Endothelial cell of umbilical vein (primary cell): ENCODE measurements at regions not wholly inside any gene's neighbourhood (a gene's known extent, or its start where the extent isn't known, plus 50 kb on each side); places are given as distances from the start of the nearest gene placed in this dataset.

Source experiments
- BruUV-seq: library from RNA; stranded (reverse); fragments of 400-500 nt; replicated peaks from 2 replicates; lab custom pipeline; 2021; lab: Mats Ljungman, UMichigan
- CTCF ChIA-PET: fragments of 300-600, 350-600 bp; sonication (Branson Sonifier 250); formaldehyde crosslinking; loops from one replicate; lab custom pipeline; 2021; ENCODE audit warnings: antibody characterized with exemption, inconsistent platforms; lab: Charles Lee
- POLR2A ChIA-PET: fragments of 300-600, 350-600 bp; sonication (Branson Sonifier 250); formaldehyde crosslinking; loops from one replicate; lab custom pipeline; 2021; ENCODE audit warnings: antibody characterized with exemption, inconsistent platforms; lab: Charles Lee
- DNase-seq: peaks from one replicate; pipeline ENCODE4 v3.0.0-alpha.2; 2011; ENCODE audit warnings: low read depth, low spot score
- FAIRE-seq: peaks from 2 replicates; lab custom pipeline; 2011; peaks lifted over from hg19 to GRCh38; lab: Jason Lieb, UNC
- H2AFZ ChIP-seq: 2 replicates; pipeline ENCODE4 v1.6.0; 2012; ENCODE audit warnings: low read depth, low read length, control low read depth, inconsistent platforms
- H3K27ac ChIP-seq: 2 replicates; pipeline ENCODE4 v1.5.1; 2011; ENCODE audit warnings: low read depth, mild to moderate bottlenecking, control low read depth, low read length, moderate library complexity; ENCODE audit not compliant: insufficient read depth
- H3K27me3 ChIP-seq, 2 experiments: 2 replicates each; pipeline versions ENCODE4 v1.6.0 to v1.6.1; 2011; ENCODE audit warnings: low read length in 2 of 2, mixed read lengths in 1 of 2; ENCODE audit not compliant: control insufficient read depth in 2 of 2, insufficient read depth in 2 of 2
- H3K36me3 ChIP-seq, 2 experiments: 2 replicates in 1 of 2; 3 replicates in 1 of 2; pipeline ENCODE4 v1.5.1; 2011; ENCODE audit warnings: low read length in 2 of 2, mild to moderate bottlenecking in 1 of 2, moderate library complexity in 1 of 2; ENCODE audit not compliant: control insufficient read depth in 2 of 2, insufficient read depth in 2 of 2; ENCODE audit errors: extremely low read depth in 1 of 2
- H3K4me1 ChIP-seq: 3 replicates; pipeline ENCODE4 v1.5.1; 2011; ENCODE audit warnings: mild to moderate bottlenecking, low read length; ENCODE audit not compliant: control insufficient read depth, insufficient read depth; ENCODE audit errors: extremely low read depth
- H3K4me2 ChIP-seq: 2 replicates; pipeline ENCODE4 v1.6.1; 2011; ENCODE audit warnings: low read length, control low read depth, mixed read lengths; ENCODE audit not compliant: insufficient read depth
- H3K4me3 ChIP-seq, 3 experiments: fragments of 200-600 bp in 1 of 3; sonication (generic), shearing (Covaris generic) in 1 of 3; replicated peaks in 1 of 3; 2 replicates each; pipeline ENCODE4 v1.5.1; 2011 to 2016; ENCODE audit warnings: control low read depth in 3 of 3, low read length in 3 of 3, mild to moderate bottlenecking in 2 of 3, inconsistent platforms in 1 of 3, low read depth in 1 of 3, moderate library complexity in 1 of 3; ENCODE audit not compliant: insufficient read depth in 1 of 3
- H3K79me2 ChIP-seq: 2 replicates; pipeline ENCODE4 v1.6.0; 2012; ENCODE audit warnings: low read length, inconsistent platforms; ENCODE audit not compliant: control insufficient read depth, insufficient read depth
- H3K9ac ChIP-seq: replicated peaks from 2 replicates; pipeline ENCODE3; 2011; ENCODE audit warnings: low read length, control low read depth; ENCODE audit not compliant: insufficient read depth; ENCODE audit errors: extremely low read depth
- H3K9me1 ChIP-seq: replicated peaks from 3 replicates; pipeline ENCODE4 v1.6.0; 2011; ENCODE audit warnings: mild to moderate bottlenecking, low read length; ENCODE audit not compliant: control insufficient read depth, insufficient read depth; ENCODE audit errors: extremely low read depth
- H3K9me3 ChIP-seq: replicated peaks from 2 replicates; pipeline ENCODE4 v1.5.1; 2012; ENCODE audit warnings: low read length, inconsistent platforms; ENCODE audit not compliant: control insufficient read depth, insufficient read depth
- H4K20me1 ChIP-seq: replicated peaks from 2 replicates; pipeline ENCODE3; 2011; ENCODE audit warnings: mild to moderate bottlenecking, low read length; ENCODE audit not compliant: control insufficient read depth, insufficient read depth; ENCODE audit errors: extremely low read depth
- EZH2 ChIP-seq: IDR thresholded peaks from 2 replicates; pipeline ENCODE4 v1.6.1; 2012; ENCODE audit warnings: borderline replicate concordance, low read depth, mild to moderate bottlenecking, moderate library complexity, low read length, inconsistent platforms; ENCODE audit not compliant: severe bottlenecking
- GATA2 ChIP-seq: IDR thresholded peaks from 2 replicates; pipeline ENCODE4 v1.7.0; 2011; ENCODE audit warnings: low read depth, mild to moderate bottlenecking, moderate library complexity, mixed read lengths, low read length; ENCODE audit not compliant: insufficient read length, insufficient read depth
- JUN ChIP-seq: IDR thresholded peaks from 2 replicates; pipeline ENCODE4 v1.6.1; 2011; ENCODE audit warnings: borderline replicate concordance, low read depth; ENCODE audit not compliant: insufficient read length, insufficient read depth
- MAX ChIP-seq: IDR thresholded peaks from 2 replicates; pipeline ENCODE4 v1.6.1; 2011; ENCODE audit not compliant: insufficient read depth, insufficient read length
- MYC ChIP-seq: IDR thresholded peaks from one replicate; pipeline ENCODE4 v1.6.1; 2011; ENCODE audit warnings: mild to moderate bottlenecking, low read depth, low read length
- dilution Hi-C: fragments of 300-500 bp; cut with MboI; formaldehyde crosslinking; loops from one replicate; pipeline ENCODE4 v1.15.0; 2019; ENCODE audit warnings: low sequenced_read_pairs; ENCODE audit not compliant: extremely low pct_ligation_motif_present
- intact Hi-C: fragments of 100-400 bp; cut with micrococcal nuclease; formaldehyde crosslinking; loops from one replicate; pipeline ENCODE4 v1.10.0; 2022
- TF ChIP-seq, protein P1 (sequence below), 2 donors: IDR thresholded peaks; 1 replicate in 1 of 2; 2 replicates in 1 of 2; pipeline ENCODE4 v1.5.1; 2011; ENCODE audit warnings: low read length in 2 of 2, mild to moderate bottlenecking in 2 of 2, moderate library complexity in 2 of 2, control low read depth in 1 of 2, inconsistent platforms in 1 of 2, low read depth in 1 of 2; ENCODE audit not compliant: insufficient read depth in 1 of 2; ENCODE audit errors: extremely low read depth in 1 of 2

DNA sequence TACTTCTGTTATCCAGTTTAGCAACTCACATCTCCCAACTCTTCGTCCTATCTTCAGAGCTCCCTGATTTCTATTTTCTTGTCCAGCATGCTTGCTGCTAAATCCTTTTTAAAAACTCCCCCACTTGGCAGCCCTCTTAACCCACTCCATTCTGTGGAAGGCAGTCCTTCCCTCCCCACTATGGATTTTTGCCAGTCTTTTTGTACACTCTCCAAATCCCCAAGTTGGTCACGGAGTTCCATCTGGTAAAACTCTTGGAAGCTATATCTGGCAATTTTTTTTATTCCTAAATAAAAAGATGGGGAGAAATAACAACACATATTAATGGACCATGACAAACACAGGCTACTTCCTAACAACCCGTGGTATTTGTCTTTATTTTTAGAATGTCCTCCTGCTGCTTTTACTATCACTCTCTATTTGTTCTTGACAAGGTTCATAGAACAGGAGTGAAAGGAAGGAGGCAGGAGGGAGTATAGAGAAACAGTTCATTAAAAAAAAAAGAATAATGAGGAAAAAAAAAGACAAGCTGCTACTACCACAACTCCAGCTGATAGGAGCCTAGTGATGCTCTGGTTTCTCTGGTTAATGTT lies 120.0 kb upstream of the THSD7B start:
- Histone ChIP-seq H3K9ac (no peak overlapping the region), H3K36me3 (no peaks in the 10 kb centered on the region), H2AFZ (no peak overlapping the region), H3K9me3 (peaks cover 10% of the 10 kb centered on the region), H3K4me2 (no peak overlapping the region), H3K27ac (no peak overlapping the region), H4K20me1 (no peaks in the 10 kb centered on the region), H3K4me3 (no peak overlapping the region), H3K79me2 (no peaks in the 10 kb centered on the region), H3K27me3 (no peaks in the 10 kb centered on the region), H3K9me1 (no peaks in the 10 kb centered on the region), H3K4me1 (no peaks in the 10 kb centered on the region)
- TF ChIP-seq MYC (no peak), GATA2 (no peak), EZH2 (no peak), JUN (no peak), MAX (no peak)
- TF ChIP-seq, protein P1, sequence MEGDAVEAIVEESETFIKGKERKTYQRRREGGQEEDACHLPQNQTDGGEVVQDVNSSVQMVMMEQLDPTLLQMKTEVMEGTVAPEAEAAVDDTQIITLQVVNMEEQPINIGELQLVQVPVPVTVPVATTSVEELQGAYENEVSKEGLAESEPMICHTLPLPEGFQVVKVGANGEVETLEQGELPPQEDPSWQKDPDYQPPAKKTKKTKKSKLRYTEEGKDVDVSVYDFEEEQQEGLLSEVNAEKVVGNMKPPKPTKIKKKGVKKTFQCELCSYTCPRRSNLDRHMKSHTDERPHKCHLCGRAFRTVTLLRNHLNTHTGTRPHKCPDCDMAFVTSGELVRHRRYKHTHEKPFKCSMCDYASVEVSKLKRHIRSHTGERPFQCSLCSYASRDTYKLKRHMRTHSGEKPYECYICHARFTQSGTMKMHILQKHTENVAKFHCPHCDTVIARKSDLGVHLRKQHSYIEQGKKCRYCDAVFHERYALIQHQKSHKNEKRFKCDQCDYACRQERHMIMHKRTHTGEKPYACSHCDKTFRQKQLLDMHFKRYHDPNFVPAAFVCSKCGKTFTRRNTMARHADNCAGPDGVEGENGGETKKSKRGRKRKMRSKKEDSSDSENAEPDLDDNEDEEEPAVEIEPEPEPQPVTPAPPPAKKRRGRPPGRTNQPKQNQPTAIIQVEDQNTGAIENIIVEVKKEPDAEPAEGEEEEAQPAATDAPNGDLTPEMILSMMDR (IDR thresholded peaks at IDR 0.05; ENCODE audit: extremely low read depth in 1 of 2, insufficient read depth in 1 of 2, low read depth in 1 of 2, low read length in 2 of 2) = no peak
- DNase-seq (no peak), FAIRE-seq (no peak)
- POLR2A ChIA-PET = no interaction called here
- dilution Hi-C loops = no loop called here
- no TSS peak for BruUV-seq
- CTCF ChIA-PET = no interaction called here
- intact Hi-C loops = no loop called here
